Muscle layer of duodenum (tissue), 2 donors: ENCODE measurements at regions not wholly inside any gene's neighbourhood (a gene's known extent, or its start where the extent isn't known, plus 50 kb on each side); places are given as distances from the start of the nearest gene placed in this dataset.

Experiments used
- H3K27ac ChIP-seq: one replicate; pipeline ENCODE4 v1.7.0; 2013; ENCODE audit warnings: mild to moderate bottlenecking, low read length
- H3K27me3 ChIP-seq: one replicate; pipeline ENCODE4 v1.7.0; 2013; ENCODE audit warnings: low read depth, mild to moderate bottlenecking, control low read depth, low read length
- H3K36me3 ChIP-seq, 2 donors: one replicate each; pipeline ENCODE4 v1.7.0; 2013; ENCODE audit warnings: low read length in 2 of 2, control low read depth in 1 of 2, mild to moderate bottlenecking in 1 of 2; ENCODE audit not compliant: insufficient read depth in 2 of 2, control insufficient read depth in 1 of 2
- H3K4me1 ChIP-seq, 2 donors: one replicate each; pipeline ENCODE4 v1.7.0; 2013; ENCODE audit warnings: low read length in 2 of 2, mild to moderate bottlenecking in 2 of 2, control low read depth in 1 of 2, moderate library complexity in 1 of 2; ENCODE audit not compliant: insufficient read depth in 2 of 2, control insufficient read depth in 1 of 2
- H3K4me3 ChIP-seq, 2 donors: one replicate each; pipeline ENCODE4 v1.7.0; 2013; ENCODE audit warnings: low read length in 2 of 2, low read depth in 1 of 2, mild to moderate bottlenecking in 1 of 2
- H3K9me3 ChIP-seq, 2 donors: one replicate each; pipeline ENCODE4 v1.7.0; 2013; ENCODE audit warnings: low read length in 2 of 2, control low read depth in 1 of 2, mild to moderate bottlenecking in 1 of 2; ENCODE audit not compliant: control insufficient read depth in 1 of 2
- donor health status: healthy.

- Histone ChIP-seq H3K36me3 (no peaks in the 10 kb centered on the region), H3K27me3 (no peaks in the 10 kb centered on the region), H3K9me3 (no peaks in the 10 kb centered on the region), H3K27ac (no peak overlapping the region), H3K4me1 (no peaks in the 10 kb centered on the region), H3K4me3 (no peak overlapping the region)
Measured at GRCh38 chr6:9620263-9620662, 794.6 kb downstream of the TFAP2A start.

- H3K36me3 ChIP-seq = no peaks in the 10 kb centered on the region
- H3K4me1 ChIP-seq = no peaks in the 10 kb centered on the region
- no peak overlapping the region for H3K4me3 ChIP-seq
- no peaks in the 10 kb centered on the region for H3K27me3 ChIP-seq
- no peaks in the 10 kb centered on the region for H3K9me3 ChIP-seq
- H3K27ac ChIP-seq = no peak overlapping the region
Measured at GRCh38 chr6:9614778-9615177, 800.1 kb downstream of the TFAP2A start.

GRCh38 chr6:9612489-9612888 is 802.4 kb downstream of the TFAP2A start:
- Histone ChIP-seq H3K4me1 (no peaks in the 10 kb centered on the region), H3K4me3 (no peak overlapping the region), H3K9me3 (no peaks in the 10 kb centered on the region), H3K36me3 (no peaks in the 10 kb centered on the region), H3K27ac (no peak overlapping the region), H3K27me3 (no peaks in the 10 kb centered on the region)

GRCh38 chr6:9610620-9611415 is 804.1 kb downstream of the TFAP2A start:
- Histone ChIP-seq H3K36me3 (no peaks in the 10 kb centered on the region), H3K27ac (no peak overlapping the region), H3K4me3 (no peak overlapping the region), H3K4me1 (no peaks in the 10 kb centered on the region), H3K9me3 (no peaks in the 10 kb centered on the region), H3K27me3 (no peaks in the 10 kb centered on the region)

- Histone ChIP-seq H3K4me1 (no peaks in the 10 kb centered on the region), H3K27ac (no peak overlapping the region), H3K4me3 (no peak overlapping the region), H3K9me3 (no peaks in the 10 kb centered on the region), H3K36me3 (no peaks in the 10 kb centered on the region), H3K27me3 (no peaks in the 10 kb centered on the region)
Measured at GRCh38 chr6:9606435-9607134, 808.3 kb downstream of the TFAP2A start.

GRCh38 chr6:9594746-9595145 is 820.1 kb downstream of the TFAP2A start:
- Histone ChIP-seq H3K27me3 (no peaks in the 10 kb centered on the region), H3K4me3 (no peak overlapping the region), H3K4me1 (no peaks in the 10 kb centered on the region), H3K9me3 (peaks cover 0 to 6% of the 10 kb centered on the region in 2 donors), H3K36me3 (no peaks in the 10 kb centered on the region), H3K27ac (no peak overlapping the region)

DNA sequence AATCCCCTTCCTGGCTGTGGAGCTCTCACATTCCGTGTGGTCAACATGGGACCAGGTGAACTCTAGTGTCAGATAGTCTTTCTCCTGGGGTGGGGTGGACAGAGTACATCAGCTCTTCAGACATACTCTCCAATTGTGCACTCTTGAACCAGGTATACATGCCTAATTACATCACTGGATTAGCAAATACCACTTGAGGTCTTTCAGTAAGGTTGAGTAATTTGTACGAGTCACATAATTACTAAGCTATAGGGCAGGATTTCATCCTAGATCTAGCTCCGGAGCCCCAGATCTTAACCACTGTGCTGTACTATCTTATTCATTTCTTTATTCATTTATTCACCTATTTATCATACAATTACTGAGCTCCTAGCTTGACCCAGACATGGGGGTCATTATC is 821.3 kb downstream of the TFAP2A start:
- no peaks in the 10 kb centered on the region for H3K27me3 ChIP-seq
- no peaks in the 10 kb centered on the region for H3K4me1 ChIP-seq
- no peaks in the 10 kb centered on the region for H3K36me3 ChIP-seq
- H3K4me3 ChIP-seq = no peak overlapping the region
- peaks cover 0 to 6% of the 10 kb centered on the region in 2 donors for H3K9me3 ChIP-seq
- H3K27ac ChIP-seq = no peak overlapping the region

- H3K27me3 ChIP-seq = no peaks in the 10 kb centered on the region
- H3K36me3 ChIP-seq = no peaks in the 10 kb centered on the region
- H3K4me1 ChIP-seq = no peaks in the 10 kb centered on the region
- no peaks in the 10 kb centered on the region for H3K9me3 ChIP-seq
- H3K27ac ChIP-seq = no peak overlapping the region
- no peak overlapping the region for H3K4me3 ChIP-seq
Measured at GRCh38 chr6:9583753-9584352, 831.0 kb downstream of the TFAP2A start.

DNA sequence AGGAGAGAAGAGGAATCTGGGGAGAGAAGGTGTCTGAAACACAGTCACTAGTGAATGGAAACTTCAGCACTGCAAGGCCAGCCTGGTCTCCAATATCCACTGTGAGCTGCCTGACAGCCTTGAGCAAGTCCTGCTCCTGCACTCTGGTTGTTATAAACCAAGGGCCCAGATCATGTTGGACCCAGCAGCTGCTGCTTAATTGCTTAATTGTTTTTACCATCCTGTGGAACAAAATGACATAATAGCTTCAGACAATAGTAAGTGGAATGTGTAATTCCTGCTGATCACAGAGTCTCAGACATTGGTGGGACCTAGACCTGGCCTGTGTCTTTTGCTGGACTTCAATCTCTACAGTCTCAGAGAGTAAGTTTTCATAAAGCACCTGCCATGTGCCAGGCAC is 833.7 kb downstream of the TFAP2A start:
- H3K27ac ChIP-seq = no peak overlapping the region
- no peaks in the 10 kb centered on the region for H3K36me3 ChIP-seq
- no peaks in the 10 kb centered on the region for H3K9me3 ChIP-seq
- H3K27me3 ChIP-seq = no peaks in the 10 kb centered on the region
- H3K4me1 ChIP-seq = no peaks in the 10 kb centered on the region
- H3K4me3 ChIP-seq = no peak overlapping the region

- no peaks in the 10 kb centered on the region for H3K27me3 ChIP-seq
- H3K4me3 ChIP-seq = no peak overlapping the region
- no peaks in the 10 kb centered on the region for H3K36me3 ChIP-seq
- H3K9me3 ChIP-seq = no peaks in the 10 kb centered on the region
- no peak overlapping the region for H3K27ac ChIP-seq
- no peaks in the 10 kb centered on the region for H3K4me1 ChIP-seq
Measured at GRCh38 chr6:9576521-9576920, 838.4 kb downstream of the TFAP2A start.

DNA sequence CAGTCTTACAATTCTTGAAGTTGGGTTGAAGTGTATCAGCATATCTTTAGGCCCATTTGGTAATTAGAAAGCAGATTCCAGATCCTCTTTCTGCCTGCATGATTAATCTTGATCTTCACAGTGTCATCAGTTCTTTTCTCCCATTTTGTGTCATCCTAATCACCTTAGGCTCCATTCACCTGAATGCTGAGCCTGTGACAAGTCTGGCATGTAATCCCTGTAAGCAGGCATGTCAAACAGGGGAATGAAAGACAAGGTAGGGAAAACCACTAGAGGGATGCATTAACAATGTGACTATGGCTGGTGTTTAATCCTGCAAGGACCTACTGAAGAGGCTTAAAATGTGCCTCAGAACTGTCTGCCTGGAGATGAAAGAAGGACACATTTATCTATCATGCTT is 848.8 kb downstream of the TFAP2A start:
- Histone ChIP-seq H3K36me3 (no peaks in the 10 kb centered on the region), H3K9me3 (no peaks in the 10 kb centered on the region), H3K4me1 (no peaks in the 10 kb centered on the region), H3K27ac (no peak overlapping the region), H3K4me3 (no peak overlapping the region), H3K27me3 (no peaks in the 10 kb centered on the region)
